ENCODE measurements at regions not wholly inside any gene's neighbourhood (a gene's known extent, or its start where the extent isn't known, plus 50 kb on each side); places are given as distances from the start of the nearest gene placed in this dataset.

DNA sequence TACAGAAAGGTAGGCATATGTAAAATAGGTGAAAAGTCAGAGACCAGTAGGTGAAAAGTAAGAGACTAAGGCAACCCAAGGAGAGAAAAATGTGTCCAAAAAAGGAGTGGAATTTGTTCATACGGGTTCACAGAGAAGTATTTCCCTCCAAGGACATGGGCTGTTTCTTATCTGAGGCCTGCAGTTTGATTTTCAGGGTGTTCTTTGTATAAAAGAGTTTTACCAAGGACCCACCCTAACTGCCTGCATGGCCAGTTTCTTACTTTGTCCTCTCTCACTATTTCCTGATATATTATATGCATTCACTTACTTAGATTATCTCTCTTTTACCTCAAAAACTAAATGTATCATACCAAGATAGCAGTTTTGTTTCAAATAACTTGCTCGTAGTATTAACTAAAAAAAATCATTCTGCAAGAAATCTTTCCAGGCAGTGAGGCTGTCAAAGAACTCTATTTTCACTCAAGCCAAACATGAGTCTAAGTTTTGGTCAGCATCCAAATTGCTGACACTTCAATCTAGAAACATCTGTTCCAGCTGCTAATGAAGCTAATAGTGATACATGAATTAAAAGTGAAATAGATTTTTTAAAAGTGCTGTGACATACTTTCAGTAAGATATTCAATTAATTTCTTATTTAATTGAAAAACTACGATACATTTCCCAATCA is 141.4 kb upstream of the SGCG start:
- CTCF ChIA-PET: interaction anchor here (0.7 kb wide), 1 partner anchor 293 kb away, joined by 3 read pairs; no protein-coding TSS in a partner anchor
- no peak overlapping the region for H3K27ac ChIP-seq (ENCODE audit: low read depth in 2 of 2, low read length in 1 of 2)
- no peaks in the 10 kb centered on the region for H3K79me2 ChIP-seq (ENCODE audit: insufficient read depth)
- H3K9ac ChIP-seq: no peak overlapping the region
- no peaks in the 10 kb centered on the region for H4K20me1 ChIP-seq (ENCODE audit: insufficient read depth)
- no peak overlapping the region for H3K4me2 ChIP-seq
- no peak for DNase-seq
- H3K27me3 ChIP-seq (ENCODE audit: insufficient read depth): no peaks in the 10 kb centered on the region; the same call in 1 of the 2 replicates
- 10% methylated on average over 3 of the region's 3 CpGs for WGBS (ENCODE audit: low lambda C conversion rate)
- no peaks in the 10 kb centered on the region for H3K9me3 ChIP-seq
- H3K36me3 ChIP-seq (replicated peaks in 1 of 2; ENCODE audit: control insufficient read depth in 1 of 2, insufficient read depth in 2 of 2, low read length in 1 of 2): no peaks in the 10 kb centered on the region
- POLR2A ChIA-PET: no interaction called here
- H3K4me3 ChIP-seq (ENCODE audit: low read depth in 2 of 2, low read length in 1 of 2): no peak overlapping the region
- peaks cover 3% of the 10 kb centered on the region; the same call in 1 of the 2 replicates for H3K9me2 ChIP-seq
- no peak overlapping the region for H2AFZ ChIP-seq (ENCODE audit: low read depth)
- TF ChIP-seq NFIC (IDR thresholded peaks at IDR 0.05; ENCODE audit: borderline replicate concordance) (no peak), JUND (IDR thresholded peaks at IDR 0.05) (no peak), RCOR1 (IDR thresholded peaks at IDR 0.05; ENCODE audit: low read length) (no peak), TEAD4 (IDR thresholded peaks at IDR 0.05; ENCODE audit: borderline replicate concordance, insufficient read depth) (no peak), NRF1 (IDR thresholded peaks at IDR 0.05; ENCODE audit: low read depth, low read length) (no peak), MEF2A (IDR thresholded peaks at IDR 0.05; ENCODE audit: borderline replicate concordance, low read depth) (no peak), FOXJ3 (CRISPR knock-in tag; IDR thresholded peaks at IDR 0.05) (no peak), TAF1 (IDR thresholded peaks at IDR 0.05; ENCODE audit: borderline replicate concordance, low read depth, low read length) (no peak)
- H3K4me1 ChIP-seq (ENCODE audit: control insufficient read depth in 1 of 2, insufficient read depth in 2 of 2, low read depth in 1 of 2, low read length in 1 of 2): no peaks in the 10 kb centered on the region
- no peaks in the 10 kb centered on the region for H3F3A ChIP-seq (replicated peaks; ENCODE audit: insufficient read depth)

DNA sequence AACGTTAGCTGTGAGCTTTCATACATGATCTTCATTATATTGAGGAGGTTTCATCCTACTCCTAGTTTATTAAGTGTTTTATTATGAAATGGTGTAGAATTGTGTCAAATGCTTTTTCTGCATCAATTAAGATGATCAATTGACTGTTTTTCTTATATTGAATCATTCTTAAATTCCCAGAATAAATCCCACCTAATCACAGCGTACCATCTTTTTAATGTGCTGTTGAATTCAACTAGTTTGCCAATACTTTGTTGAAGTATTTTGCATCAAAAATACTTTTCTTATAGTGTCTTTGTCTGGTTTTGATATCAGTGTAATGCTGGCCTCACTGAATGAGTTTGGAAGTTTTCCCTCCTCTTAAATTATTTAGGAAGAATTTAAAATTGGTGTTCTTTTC is 138.6 kb upstream of the SGCG start:
- CTCF ChIA-PET: no interaction called here
- TF ChIP-seq SMC3 (IDR thresholded peaks at IDR 0.05; ENCODE audit: low read depth, low read length) (no peak), TCF12 (IDR thresholded peaks at IDR 0.05) (no peak), ELF1 (IDR thresholded peaks at IDR 0.05) (no peak), GABPA (IDR thresholded peaks at IDR 0.05; ENCODE audit: low read depth) (no peak), TAF1 (IDR thresholded peaks at IDR 0.05; ENCODE audit: borderline replicate concordance, low read depth, low read length) (no peak), MXI1 (IDR thresholded peaks at IDR 0.05; ENCODE audit: low read depth, low read length) (no peak)
- TF ChIP-seq, protein P1, sequence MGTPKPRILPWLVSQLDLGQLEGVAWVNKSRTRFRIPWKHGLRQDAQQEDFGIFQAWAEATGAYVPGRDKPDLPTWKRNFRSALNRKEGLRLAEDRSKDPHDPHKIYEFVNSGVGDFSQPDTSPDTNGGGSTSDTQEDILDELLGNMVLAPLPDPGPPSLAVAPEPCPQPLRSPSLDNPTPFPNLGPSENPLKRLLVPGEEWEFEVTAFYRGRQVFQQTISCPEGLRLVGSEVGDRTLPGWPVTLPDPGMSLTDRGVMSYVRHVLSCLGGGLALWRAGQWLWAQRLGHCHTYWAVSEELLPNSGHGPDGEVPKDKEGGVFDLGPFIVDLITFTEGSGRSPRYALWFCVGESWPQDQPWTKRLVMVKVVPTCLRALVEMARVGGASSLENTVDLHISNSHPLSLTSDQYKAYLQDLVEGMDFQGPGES (IDR thresholded peaks at IDR 0.05; ENCODE audit: low read depth, low read length): no peak

More for the DNA sequence above, 138.6 kb upstream of the SGCG start:
- Histone ChIP-seq H3K36me3 (replicated peaks in 1 of 2; ENCODE audit: control insufficient read depth in 1 of 2, insufficient read depth in 2 of 2, low read length in 1 of 2) (no peaks in the 10 kb centered on the region), H2AFZ (ENCODE audit: low read depth) (no peak overlapping the region), H3K4me3 (ENCODE audit: low read depth in 2 of 2, low read length in 1 of 2) (no peak overlapping the region), H3K9me2 (no peaks in the 10 kb centered on the region), H3K27ac (ENCODE audit: low read depth in 2 of 2, low read length in 1 of 2) (no peak overlapping the region), H3K4me1 (ENCODE audit: control insufficient read depth in 1 of 2, insufficient read depth in 2 of 2, low read depth in 1 of 2, low read length in 1 of 2) (no peaks in the 10 kb centered on the region), H3K79me2 (ENCODE audit: insufficient read depth) (no peaks in the 10 kb centered on the region), H3K4me2 (no peak overlapping the region), H4K20me1 (ENCODE audit: insufficient read depth) (no peaks in the 10 kb centered on the region), H3K9ac (no peak overlapping the region), H3F3A (replicated peaks; ENCODE audit: insufficient read depth) (no peaks in the 10 kb centered on the region), H3K9me3 (no peaks in the 10 kb centered on the region), H3K27me3 (ENCODE audit: insufficient read depth) (no peaks in the 10 kb centered on the region; the same call in 1 of the 2 replicates)
- POLR2A ChIA-PET: no interaction called here
- 7% methylated on average over 2 of the region's 2 CpGs for WGBS (ENCODE audit: low lambda C conversion rate)
- DNase-seq: no peak

All from SK-N-SH (cell line).